GM18873 (cell line): ENCODE measurements at regions not wholly inside any gene's neighbourhood (a gene's known extent, or its start where the extent isn't known, plus 50 kb on each side); places are given as distances from the start of the nearest gene placed in this dataset.
"Not testable (repeated sequence)": the region's sequence is repeated elsewhere in the genome, so short reads cannot be mapped to it uniquely, and the experiment has no call there.

ENCODE experiments used
- ATAC-seq: cut with Tn5 transposase; IDR thresholded peaks from one replicate; pipeline ENCODE4 v1.9.1; 2021; ENCODE audit warnings: mild to moderate bottlenecking, moderate library complexity, moderate number of reproducible peaks; ENCODE audit not compliant: unreplicated experiment, low FRiP score

DNA sequence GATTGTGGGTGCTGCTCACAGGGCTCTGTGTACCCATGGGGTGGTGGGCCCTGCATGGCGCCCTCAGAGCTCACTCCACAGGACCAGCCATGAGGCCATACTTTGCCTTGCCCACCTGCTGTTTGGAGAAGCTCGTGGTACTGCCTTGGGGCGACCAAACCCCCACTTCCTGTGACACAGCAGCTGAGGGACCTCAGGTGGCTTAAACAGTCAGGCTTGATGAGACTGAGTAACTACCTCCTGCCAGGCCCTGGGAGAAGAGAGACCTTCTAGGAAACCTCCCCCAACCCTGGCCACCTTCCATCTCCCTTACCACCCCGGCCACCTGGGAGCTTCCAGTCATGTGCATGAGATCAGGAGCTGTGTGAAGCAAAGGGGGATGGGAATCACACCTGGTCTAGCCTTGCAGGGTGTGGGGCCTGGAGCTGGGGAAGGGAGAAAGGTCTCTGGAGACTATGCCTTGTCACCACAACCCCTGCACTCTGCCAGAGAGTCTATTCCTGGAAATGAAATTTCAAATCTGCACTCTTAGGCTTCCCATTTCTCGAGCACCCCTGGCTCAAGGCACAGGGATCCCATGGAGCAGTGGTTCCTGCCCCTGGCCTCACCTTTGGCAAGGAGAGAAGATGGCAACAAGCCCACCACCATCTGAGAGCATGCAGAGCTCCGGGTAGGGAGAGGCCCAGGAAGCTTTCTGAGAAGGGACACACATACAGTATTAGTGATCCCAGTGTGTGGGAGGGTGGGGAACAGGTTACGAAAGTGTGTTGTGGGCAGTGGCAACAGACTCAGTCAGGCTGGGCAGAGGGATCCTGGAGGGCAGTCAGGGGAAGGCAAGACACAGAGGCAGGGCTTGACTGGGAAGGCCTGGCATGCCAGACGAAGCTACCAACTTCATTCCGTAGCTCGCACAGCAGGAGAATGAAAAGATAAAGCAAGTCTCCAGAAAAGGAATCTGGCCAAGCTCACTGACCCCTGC, 125.0 kb downstream of the URI1 start:
- no peak for ATAC-seq

- not testable (repeated sequence) for ATAC-seq
These were observed 126.0 kb downstream of the URI1 start for GRCh38 chr19:30067956-30068506.

GRCh38 chr19:30068528-30069395, 126.7 kb downstream of the URI1 start:
- ATAC-seq, result no peak

DNA sequence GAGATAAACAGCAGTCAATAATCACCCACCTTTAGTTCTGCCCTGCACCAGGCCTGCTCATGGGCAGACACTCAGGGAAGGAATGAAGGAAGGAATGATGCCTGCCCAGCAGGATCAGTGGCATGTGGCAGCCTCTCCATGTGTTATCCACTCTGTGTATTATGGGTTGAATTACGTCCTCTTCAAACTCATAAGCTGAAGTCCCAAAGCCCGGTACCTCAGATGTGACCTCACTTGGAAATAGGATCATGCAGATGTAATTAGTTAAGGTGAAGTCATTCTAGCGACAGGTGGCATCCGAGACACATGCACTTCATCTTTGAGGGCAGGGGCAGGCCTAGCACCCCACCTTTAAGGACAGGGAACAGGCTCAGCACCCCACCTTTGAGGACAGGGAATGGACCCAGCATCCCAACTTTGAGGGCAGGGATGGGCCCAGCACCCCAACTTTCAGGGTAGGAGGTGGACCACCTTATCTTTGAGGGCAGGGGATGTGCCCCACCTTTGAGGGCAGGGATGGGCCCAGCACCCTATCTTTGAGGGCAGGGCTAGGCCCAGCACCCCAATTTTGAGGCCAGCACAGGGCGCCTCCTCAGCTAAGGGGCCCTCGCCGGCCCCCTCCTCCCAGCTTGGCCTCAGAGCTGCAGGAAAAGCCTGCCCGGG, 127.6 kb downstream of the URI1 start:
- ATAC-seq, result no peak

DNA sequence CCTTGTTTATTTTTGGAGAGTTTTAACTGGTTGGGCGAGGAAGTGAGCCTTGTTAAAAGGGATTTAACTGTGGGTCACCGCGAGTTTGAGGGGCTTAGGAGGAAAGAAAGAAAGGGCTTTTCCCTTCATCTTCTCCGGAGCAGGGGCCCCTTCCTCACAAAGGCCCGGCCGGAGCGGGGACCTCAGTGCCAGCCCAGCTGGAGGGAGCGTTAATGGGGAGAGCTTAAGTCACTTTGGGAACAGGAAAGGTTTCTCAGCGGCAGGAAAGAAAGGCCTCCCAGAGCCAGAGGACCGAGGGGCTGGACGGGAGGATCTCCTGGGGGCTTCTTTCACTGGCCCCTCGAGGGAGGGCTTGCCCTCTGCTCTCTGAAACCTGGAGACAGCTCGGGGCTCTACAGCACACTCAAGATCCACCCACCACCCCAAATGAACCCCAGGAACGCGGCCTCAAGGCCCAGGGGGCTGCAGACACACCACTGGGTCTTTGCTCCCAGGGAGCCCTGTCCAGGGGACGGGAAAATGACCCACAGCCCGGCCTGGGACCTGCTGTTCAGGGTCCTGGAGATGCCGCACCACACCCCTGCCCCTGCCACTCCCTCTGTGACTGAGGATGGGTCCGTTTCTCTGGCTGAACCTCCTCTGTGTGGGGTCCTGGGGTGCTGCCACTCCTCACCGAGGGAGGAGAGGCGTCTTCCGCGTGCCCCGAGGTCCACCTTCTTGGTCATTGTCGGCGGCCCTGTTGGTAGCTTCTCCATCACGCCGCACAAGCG, 128.3 kb downstream of the URI1 start:
- ATAC-seq, result no peak

GRCh38 chr19:30070968-30071632, 129.1 kb downstream of the URI1 start:
- no peak for ATAC-seq

DNA sequence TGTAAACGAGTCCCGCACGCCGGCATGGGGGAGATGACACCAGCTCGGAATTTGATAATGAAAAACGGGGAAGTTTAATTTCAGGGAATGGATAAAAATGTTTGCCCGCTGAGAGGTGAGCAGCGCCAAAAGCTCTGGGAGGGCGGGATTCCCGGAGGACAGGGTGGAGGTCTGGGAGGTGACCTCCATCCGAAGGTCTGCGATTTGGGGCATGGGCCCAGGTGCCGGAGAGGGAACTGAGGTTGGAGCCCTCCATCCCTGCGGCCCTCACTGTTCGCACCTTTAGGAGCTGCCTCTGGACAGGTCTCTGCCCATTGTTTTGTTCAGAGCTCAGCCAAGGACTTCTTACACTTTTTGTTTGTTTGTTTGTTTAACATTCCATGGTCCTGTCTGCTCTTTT, 129.8 kb downstream of the URI1 start:
- no peak for ATAC-seq

DNA sequence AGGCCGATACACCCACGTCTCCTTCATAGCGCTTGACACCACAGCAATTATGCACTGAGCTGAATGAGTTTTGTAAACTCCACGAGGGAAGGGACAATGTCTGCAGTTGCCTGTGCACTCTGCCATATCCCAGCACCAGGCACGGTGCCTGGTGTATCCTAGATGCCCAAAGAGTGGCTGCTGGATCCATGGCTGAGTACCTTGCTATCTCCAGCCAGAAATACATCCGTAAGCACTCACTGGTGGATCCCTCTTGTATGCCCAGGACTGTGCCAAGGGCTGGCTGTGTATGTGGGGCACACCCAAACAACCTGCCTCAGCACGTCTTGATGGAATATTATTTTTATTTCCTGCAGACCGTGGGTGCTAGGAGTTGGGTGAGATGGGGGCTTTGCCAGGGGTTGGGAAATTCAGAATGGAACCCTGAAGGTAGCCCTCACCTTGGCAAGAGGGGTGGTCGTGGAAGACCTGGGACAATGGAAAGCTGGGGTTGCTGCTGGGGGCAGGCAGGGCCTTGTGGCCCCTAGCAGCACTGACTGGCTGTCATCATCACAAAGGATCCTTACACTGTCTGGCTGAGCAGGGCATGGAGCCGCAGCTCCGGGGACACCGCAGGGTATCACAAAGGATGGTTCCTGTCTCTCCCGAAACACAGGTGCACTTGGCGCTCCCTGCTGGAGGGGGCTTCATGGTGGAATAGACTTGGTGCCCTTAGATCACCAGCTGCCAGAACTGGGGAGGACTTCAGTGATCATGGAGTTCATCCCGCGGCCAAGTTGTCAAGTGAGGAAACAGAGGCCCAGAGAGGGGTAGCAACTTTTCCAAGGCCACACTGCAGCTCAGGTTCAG, 131.3 kb downstream of the URI1 start:
- ATAC-seq, result no peak

DNA sequence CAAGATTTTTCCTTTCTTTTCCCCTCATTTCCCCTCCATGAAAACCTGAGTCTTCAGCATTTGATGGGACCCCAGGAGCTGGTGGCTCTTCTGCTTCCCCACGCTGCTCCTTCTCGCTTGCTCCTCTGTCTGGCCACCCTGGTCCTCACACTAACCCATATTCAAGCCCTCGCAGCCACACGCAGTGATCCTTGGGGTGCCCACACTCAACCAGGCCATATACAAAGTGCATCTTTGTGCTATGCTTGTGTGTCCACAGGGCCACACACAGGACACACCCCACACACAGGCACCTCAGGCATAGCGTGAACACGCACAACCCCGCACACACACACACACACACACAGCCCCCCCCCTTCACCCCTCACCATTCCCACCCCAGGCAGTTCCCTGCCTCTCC, 132.1 kb downstream of the URI1 start:
- ATAC-seq, result no peak

DNA sequence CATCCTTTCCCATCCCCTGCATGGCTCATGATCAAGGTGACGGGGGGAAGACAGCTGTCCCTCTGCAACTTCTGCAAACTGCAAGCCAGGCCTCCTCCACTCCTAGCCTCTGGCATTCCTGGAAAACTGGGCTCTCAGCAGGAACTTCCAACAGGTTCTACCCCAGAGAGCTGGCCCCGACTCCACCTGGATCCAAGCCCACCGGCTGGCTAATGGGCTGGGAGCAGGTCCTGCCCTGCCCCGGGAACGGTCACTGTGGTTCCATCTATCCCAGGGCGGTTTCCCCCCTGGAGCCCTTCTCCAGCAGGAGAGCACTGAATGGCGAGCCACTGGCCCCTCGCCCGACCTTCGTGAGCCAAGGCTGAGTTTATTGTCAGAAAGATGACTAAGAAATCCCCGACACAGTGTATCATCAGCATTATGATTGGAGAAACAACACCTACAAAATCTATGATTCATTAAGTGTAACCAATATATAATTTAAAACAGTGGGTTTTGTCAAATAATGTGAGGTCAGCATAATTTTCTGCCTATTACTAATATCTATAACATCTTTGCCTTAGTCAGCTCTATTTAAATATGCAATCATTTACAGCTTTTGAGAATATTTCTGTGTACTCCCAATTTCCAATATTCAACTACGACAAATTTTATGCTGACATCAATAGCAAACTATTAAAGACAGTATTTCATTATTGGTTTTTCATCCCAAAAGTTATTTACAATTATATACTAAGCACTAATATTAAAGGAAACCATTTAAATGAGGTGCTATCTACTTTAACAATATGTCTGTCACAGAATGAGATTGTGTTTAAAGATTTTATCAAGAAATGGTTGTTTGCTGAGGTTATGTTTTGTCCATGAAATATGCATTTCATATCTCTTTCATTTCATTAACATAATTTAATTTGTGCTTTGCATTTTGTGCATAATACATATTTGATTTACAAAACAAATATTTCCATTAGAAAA, 133.0 kb downstream of the URI1 start:
- ATAC-seq, result no peak

- ATAC-seq, result no peak
These were observed 134.1 kb downstream of the URI1 start for GRCh38 chr19:30076101-30076551.

- no peak for ATAC-seq
These were observed 135.0 kb downstream of the URI1 start for GRCh38 chr19:30076751-30077670.

- ATAC-seq, result no peak
These were observed 135.9 kb downstream of the URI1 start for GRCh38 chr19:30077851-30078355.

DNA sequence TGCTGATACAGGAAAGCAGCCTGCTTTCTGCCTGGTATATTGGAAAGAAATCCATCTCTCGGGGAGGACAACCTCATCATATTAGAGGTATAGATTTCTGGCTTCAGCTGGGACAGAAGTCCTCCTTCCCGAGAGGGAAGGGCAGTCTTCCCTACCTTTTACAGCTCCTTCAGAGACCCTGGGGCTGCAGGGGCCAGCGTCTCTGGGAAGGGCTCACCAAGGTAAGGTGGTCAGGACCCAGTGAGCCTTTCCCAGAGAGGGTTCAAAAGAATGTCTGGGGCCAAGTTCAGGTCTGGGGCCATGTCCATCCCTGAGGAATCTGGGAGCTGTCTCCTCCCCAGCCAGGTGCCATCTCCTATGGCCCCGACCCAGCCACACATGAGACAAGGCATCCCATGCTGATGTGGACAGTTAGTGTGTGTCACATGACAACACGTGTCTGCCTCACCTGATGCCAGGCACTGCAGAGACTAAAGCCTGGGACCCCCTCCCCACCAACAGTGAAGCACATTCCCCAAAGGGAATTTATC, 136.4 kb downstream of the URI1 start:
- no peak for ATAC-seq

DNA sequence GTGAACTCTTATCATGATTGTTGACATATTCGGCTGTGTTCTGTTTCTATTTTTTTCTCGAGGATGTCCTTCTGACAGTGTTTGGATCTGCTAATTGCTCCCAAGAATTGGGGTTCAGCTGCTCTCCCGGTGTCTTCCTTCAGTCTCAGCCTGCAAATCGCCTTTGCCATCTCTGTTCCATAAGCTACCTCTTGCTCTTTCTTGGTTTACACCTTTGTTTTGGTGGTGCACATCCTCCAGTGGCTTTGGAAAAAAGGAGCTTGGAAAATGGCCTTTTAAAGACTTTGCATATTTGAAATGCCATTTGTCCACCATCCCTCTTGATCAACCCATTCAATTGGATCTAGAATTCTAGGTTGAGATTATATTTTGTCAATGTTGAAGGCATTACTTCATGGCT, 137.2 kb downstream of the URI1 start:
- no peak for ATAC-seq

DNA sequence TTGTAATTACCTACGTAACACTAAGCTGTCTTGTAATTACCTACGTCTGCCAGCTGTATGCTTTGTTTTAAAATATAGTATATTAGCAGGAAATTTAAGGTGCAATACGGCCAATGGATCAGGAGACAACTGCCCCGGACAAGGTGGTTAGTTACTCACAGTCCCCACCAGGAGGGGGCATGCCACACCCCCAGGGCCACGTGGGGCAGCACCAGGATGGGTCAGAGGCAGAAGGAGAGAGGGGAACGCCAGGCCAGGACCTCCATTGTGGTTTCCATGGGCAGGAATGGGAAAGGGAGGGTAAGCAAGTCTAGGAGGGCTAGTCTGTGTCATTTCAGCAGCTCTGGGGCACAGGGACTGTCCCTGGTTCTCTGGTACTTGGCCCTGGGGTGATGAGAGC, 140.1 kb downstream of the URI1 start:
- ATAC-seq, result no peak
